Esophagus squamous epithelium (tissue), 5 donors: ENCODE measurements at regions not wholly inside any gene's neighbourhood (a gene's known extent, or its start where the extent isn't known, plus 50 kb on each side); places are given as distances from the start of the nearest gene placed in this dataset.

Experiments
- DNase-seq: peaks from one replicate; lab custom pipeline; 2025; lab: John Stamatoyannopoulos, UW
- H3K27ac ChIP-seq, 4 donors: fragments of 200-600 bp; sonication (generic); one replicate each; pipeline ENCODE4 v1.5.1; 2016 to 2019; ENCODE audit warnings: mild to moderate bottlenecking in 1 of 4
- H3K27me3 ChIP-seq, 4 donors: fragments of 200-600 bp; sonication (generic); 1 replicate in 3 of 4; 2 replicates in 1 of 4; pipeline versions ENCODE4 v1.5.1 to v1.6.0; 2017 to 2021; ENCODE audit warnings: antibody characterized with exemption in 1 of 4
- H3K36me3 ChIP-seq, 3 donors: fragments of 200-600 bp; sonication (generic); one replicate each; pipeline ENCODE4 v1.5.1; 2016 to 2019
- H3K4me1 ChIP-seq, 3 donors: fragments of 200-600 bp; sonication (generic); one replicate each; pipeline ENCODE4 v1.5.1; 2017 to 2019
- H3K4me3 ChIP-seq, 4 donors: fragments of 200-600 bp; sonication (generic); 1 replicate in 3 of 4; 2 replicates in 1 of 4; pipeline ENCODE4 v1.5.1; 2016 to 2019; ENCODE audit warnings: mild to moderate bottlenecking in 2 of 4, moderate library complexity in 1 of 4
- H3K9me3 ChIP-seq, 3 donors: fragments of 200-600 bp; sonication (generic); one replicate each; pipeline ENCODE4 v1.5.1; 2016 to 2019
- CTCF ChIP-seq, 6 experiments: fragments of 450-650 bp in 4 of 6; fragments of 200-600 bp in 2 of 6; sonication (generic) in 2 of 6; IDR thresholded peaks; one replicate each; pipeline ENCODE4 v1.5.1; 2016 to 2019; ENCODE audit warnings: antibody characterized with exemption in 6 of 6, mild to moderate bottlenecking in 4 of 6, moderate library complexity in 4 of 6
- POLR2A ChIP-seq, 4 donors: fragments of 450-650 bp; IDR thresholded peaks; one replicate each; pipeline ENCODE4 v1.6.1; 2017; ENCODE audit warnings: antibody characterized with exemption in 4 of 4, mild to moderate bottlenecking in 4 of 4, moderate library complexity in 3 of 4
- WGBS, 2 donors: methylation state at CpG; one replicate each; pipeline ENCODE4 v1.1.5; 2018; 5-methylcytosine and 5-hydroxymethylcytosine counted together
- intact Hi-C: fragments of 100-400 bp; cut with DNase I; formaldehyde crosslinking; loops from one replicate; pipeline ENCODE4 v1.15.0; 2022
- donor health status: DM: yes; HTN: yes; CAD: no.

DNA sequence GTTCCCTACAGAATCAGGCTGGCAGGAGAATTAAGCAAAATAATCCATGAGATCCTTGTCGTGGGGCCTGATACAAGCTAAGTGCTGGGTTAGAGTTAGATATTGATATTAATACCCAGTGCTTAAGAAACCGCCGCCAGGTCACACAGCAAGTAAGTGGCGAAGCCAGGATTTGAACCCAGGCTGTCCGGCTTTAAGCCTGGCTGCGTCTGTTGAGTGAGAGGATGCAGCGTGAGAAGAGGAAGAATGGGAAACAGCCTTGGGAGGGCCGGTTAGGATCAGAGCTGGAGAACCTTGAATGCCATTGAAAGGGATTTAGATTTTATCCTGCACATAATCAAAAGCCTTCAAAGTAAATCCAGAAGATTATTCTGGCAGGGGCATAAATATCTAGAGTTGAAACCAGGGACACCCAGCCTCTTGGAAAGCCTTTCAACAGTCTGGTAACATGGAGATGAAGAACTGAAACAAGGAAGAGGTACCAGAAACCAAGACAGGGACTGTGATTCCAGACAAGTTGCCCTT lies 64.8 kb upstream of the HELT start:
- no peaks in the 10 kb centered on the region for H3K36me3 ChIP-seq
- no peak overlapping the region for H3K4me3 ChIP-seq
- no peaks in the 10 kb centered on the region for H3K9me3 ChIP-seq
- no peak for DNase-seq
- peaks cover 0 to 47% (median 0%) of the 10 kb centered on the region in 4 donors for H3K27me3 ChIP-seq
- TF ChIP-seq CTCF (IDR thresholded peaks at IDR 0.05) (no peak), POLR2A (IDR thresholded peaks at IDR 0.05) (no peak)
- intact Hi-C loops: no loop called here
- peaks cover 0 to 24% (median 0%) of the 10 kb centered on the region in 3 donors for H3K4me1 ChIP-seq
- WGBS, 2 donors: 60 to 66% methylated on average over 8 of the region's 8 CpGs
- no peak overlapping the region for H3K27ac ChIP-seq

- TF ChIP-seq CTCF (IDR thresholded peaks at IDR 0.05) (no peak), POLR2A (IDR thresholded peaks at IDR 0.05) (no peak)
- peaks cover 0 to 24% (median 0%) of the 10 kb centered on the region in 3 donors for H3K4me1 ChIP-seq
- 38 to 58% methylated on average over 9 of the region's 9 CpGs for WGBS, 2 donors
- H3K36me3 ChIP-seq: no peaks in the 10 kb centered on the region
- intact Hi-C loops: no loop called here
- H3K4me3 ChIP-seq: no peak overlapping the region
- H3K9me3 ChIP-seq: no peaks in the 10 kb centered on the region
- no peak overlapping the region for H3K27ac ChIP-seq
- peaks cover 0 to 42% (median 0%) of the 10 kb centered on the region in 4 donors for H3K27me3 ChIP-seq
- DNase-seq: no peak
Observed at GRCh38 chr4:184953971-184954370, 64.3 kb upstream of the HELT start.

DNA sequence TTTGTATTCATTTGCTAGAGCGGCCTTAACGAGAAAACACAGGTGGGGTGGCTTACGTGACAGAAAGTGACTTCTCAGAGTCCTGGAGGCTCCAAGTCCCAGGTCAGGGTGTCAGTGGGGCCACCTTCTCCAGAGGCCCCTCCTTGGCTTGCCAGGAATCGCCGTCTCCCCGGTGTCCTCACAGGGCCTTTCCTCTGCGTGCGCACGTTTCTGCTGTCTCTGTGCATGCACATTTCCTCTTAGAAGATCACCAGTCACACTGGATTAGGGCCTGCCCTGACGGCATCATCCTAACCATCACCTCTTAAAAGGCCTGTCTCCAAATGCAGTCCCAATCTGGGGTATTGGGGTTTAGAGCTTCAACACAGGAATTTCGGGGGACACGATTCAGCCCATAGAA lies 63.8 kb upstream of the HELT start:
- H3K4me1 ChIP-seq: peaks cover 0 to 27% (median 3%) of the 10 kb centered on the region in 3 donors
- DNase-seq: no peak
- intact Hi-C loops: no loop called here
- TF ChIP-seq CTCF (IDR thresholded peaks at IDR 0.05) (no peak), POLR2A (IDR thresholded peaks at IDR 0.05) (no peak)
- no peak overlapping the region for H3K4me3 ChIP-seq
- no peak overlapping the region for H3K27ac ChIP-seq
- H3K36me3 ChIP-seq: no peaks in the 10 kb centered on the region
- no peaks in the 10 kb centered on the region for H3K9me3 ChIP-seq
- 82 to 86% methylated on average over 4 to 8 of the region's 12 CpGs for WGBS, 2 donors
- H3K27me3 ChIP-seq: peaks cover 0 to 37% (median 0%) of the 10 kb centered on the region in 4 donors

- no peak for DNase-seq
- H3K4me3 ChIP-seq: no peak overlapping the region
- H3K9me3 ChIP-seq: no peaks in the 10 kb centered on the region
- peaks cover 0 to 33% (median 8%) of the 10 kb centered on the region in 3 donors for H3K4me1 ChIP-seq
- H3K27ac ChIP-seq: no peak overlapping the region
- intact Hi-C loops: no loop called here
- H3K36me3 ChIP-seq: no peaks in the 10 kb centered on the region
- peaks cover 0 to 32% (median 0%) of the 10 kb centered on the region in 4 donors for H3K27me3 ChIP-seq
- TF ChIP-seq CTCF (IDR thresholded peaks at IDR 0.05) (no peak), POLR2A (IDR thresholded peaks at IDR 0.05) (no peak)
- WGBS, 2 donors: 45 to 63% methylated on average over 2 of the region's 5 CpGs
Observed at GRCh38 chr4:184955116-184955515, 63.2 kb upstream of the HELT start.

DNA sequence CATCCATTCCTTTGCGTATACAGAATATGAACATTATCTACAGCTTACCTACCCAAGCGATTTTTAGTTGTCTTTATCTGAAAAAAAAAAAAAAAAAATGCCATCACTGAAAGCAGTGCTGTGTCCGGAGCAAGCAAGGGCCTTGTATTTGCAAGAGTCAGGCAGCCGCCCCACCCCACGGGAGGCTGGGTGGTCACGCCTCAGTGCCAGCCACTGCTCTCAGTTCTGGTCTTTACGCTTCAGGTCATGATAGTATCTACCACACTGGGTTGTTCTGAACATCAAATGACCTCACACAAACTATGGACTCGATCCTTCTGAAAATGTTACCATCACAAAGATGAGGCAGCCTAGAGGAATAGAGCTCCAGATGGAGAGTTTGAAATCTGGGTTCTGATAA lies 62.7 kb upstream of the HELT start:
- peaks cover 0 to 28% (median 0%) of the 10 kb centered on the region in 4 donors for H3K27me3 ChIP-seq
- no peak for TF ChIP-seq CTCF (IDR thresholded peaks at IDR 0.05)
- TF ChIP-seq POLR2A (IDR thresholded peaks at IDR 0.05): no peak
- H3K27ac ChIP-seq: no peak overlapping the region
- H3K9me3 ChIP-seq: no peaks in the 10 kb centered on the region
- peaks cover 5 to 39% (median 13%) of the 10 kb centered on the region in 3 donors for H3K4me1 ChIP-seq
- H3K36me3 ChIP-seq: no peaks in the 10 kb centered on the region
- intact Hi-C loops: no loop called here
- H3K4me3 ChIP-seq: no peak overlapping the region
- no peak for DNase-seq
- WGBS, 2 donors: 84 to 89% methylated on average over 7 to 8 of the region's 8 CpGs
